ENCODE measurements at regions not wholly inside any gene's neighbourhood (a gene's known extent, or its start where the extent isn't known, plus 50 kb on each side); places are given as distances from the start of the nearest gene placed in this dataset.
"Not testable (repeated sequence)": the region's sequence is repeated elsewhere in the genome, so short reads cannot be mapped to it uniquely, and the experiment has no call there.

DNA sequence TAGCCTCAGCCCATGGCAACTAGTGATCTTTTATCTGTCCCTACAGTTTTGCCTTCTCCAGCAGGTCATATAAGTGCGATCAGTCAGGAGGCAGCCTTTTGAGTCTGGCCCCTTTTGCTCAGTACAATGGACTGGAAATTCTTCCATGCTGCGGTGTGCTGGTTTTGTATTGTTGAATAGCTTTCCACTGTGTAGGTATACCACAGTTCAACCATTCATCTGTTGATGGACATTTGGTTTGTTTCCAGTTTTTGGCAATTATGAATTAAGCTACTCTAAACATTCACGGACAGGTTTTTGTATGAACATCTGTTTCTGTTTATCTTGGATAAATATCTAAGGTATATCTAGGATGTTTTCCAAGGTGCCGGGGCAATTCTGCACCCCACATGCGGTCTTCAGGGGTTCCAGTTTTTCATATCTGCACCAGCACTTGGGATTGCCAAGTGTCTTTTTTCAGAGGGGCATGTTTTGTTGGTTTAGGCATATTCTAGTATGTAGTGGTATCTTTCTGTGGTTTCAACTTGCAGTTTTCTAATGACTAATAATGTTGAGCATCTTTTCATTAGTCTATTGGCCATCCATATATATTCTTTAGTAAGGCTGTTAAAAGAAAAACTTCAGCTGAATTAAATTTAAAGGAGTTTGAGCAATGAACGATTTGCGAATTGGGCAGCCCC lies 141.0 kb downstream of the TFAP2C start:
- DNase-seq (ENCODE audit: low read depth), result no peak

- DNase-seq (ENCODE audit: low read depth), result no peak
Measured at GRCh38 chr20:56773749-56774148, 144.6 kb downstream of the TFAP2C start.

GRCh38 chr20:56774873-56775272 lies 145.8 kb downstream of the TFAP2C start:
- no peak for DNase-seq (ENCODE audit: low read depth)

DNA sequence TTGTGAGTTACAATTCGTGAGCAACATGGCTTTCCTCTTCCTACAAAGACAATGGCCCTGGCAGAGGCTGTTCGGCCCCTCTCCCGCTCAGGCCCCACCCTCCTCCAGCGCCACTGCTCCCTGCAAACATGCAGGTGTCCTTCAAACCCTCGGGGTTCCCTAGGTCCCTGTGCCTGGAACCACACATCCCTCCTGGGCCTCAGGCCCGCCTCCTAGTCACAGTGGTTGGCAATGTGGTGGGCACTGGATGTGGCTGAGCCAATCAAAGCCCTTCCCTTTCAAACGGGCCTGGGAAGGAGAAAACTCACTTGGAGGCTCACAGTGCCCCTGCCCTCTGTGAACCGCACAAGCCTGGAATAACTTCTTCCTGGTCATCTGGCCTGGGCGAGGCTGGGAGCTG lies 147.2 kb downstream of the TFAP2C start:
- DNase-seq (ENCODE audit: low read depth), result no peak

DNA sequence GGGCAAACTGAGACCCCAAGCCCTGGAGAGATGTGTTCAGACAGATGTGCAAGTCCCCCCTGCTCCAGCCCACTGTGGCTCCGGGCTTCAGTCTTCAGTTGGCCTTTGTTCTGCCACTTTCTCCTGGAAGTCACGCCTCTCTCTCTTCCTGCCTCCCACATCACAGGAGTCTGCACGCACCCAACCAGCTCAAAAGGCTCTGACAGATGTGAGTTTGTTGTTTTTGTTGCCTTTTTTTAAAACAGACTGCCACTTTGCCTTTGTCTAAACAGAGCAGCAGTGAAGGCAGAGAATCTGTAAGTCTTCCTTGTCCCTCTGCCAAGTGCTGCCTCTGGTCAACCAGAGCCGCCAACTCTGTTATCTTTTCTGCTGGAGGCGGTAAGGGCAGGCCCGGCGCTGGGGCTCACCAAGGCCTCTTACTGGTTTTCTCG lies 149.7 kb downstream of the TFAP2C start:
- DNase-seq (ENCODE audit: low read depth), result no peak

GRCh38 chr20:56779452-56780143 lies 150.5 kb downstream of the TFAP2C start:
- DNase-seq (ENCODE audit: low read depth), result no peak

DNA sequence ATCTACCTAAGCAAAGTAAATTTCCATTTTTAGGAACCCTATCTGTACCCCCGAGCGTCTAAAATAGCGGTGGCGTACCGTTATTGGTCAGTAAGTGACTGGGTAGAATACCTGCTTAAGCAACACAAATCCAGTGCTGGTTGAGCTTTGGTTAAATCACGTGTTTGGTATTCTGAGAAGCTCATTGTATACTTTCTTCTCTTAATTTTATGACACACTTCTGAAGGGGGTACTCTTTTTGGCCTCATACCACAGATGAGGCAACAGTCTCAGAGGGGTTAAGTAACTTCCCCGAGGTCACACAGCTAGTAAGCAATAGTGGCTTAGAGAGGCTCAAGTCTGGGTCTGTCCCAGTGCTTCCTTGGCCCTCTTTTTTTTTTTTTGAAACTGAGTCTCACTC lies 151.2 kb downstream of the TFAP2C start:
- DNase-seq (ENCODE audit: low read depth), result no peak

GRCh38 chr20:56781108-56781739 lies 152.1 kb downstream of the TFAP2C start:
- no peak for DNase-seq (ENCODE audit: low read depth)

GRCh38 chr20:56781987-56782560 lies 153.0 kb downstream of the TFAP2C start:
- not testable (repeated sequence) for DNase-seq (ENCODE audit: low read depth)

- not testable (repeated sequence) for DNase-seq (ENCODE audit: low read depth)
Measured at GRCh38 chr20:56782814-56783213, 153.7 kb downstream of the TFAP2C start.

- DNase-seq (ENCODE audit: low read depth), result no peak
Measured at GRCh38 chr20:56783826-56784225, 154.7 kb downstream of the TFAP2C start.

- DNase-seq (ENCODE audit: low read depth), result no peak
Measured at GRCh38 chr20:56786503-56786902, 157.4 kb downstream of the TFAP2C start.

DNA sequence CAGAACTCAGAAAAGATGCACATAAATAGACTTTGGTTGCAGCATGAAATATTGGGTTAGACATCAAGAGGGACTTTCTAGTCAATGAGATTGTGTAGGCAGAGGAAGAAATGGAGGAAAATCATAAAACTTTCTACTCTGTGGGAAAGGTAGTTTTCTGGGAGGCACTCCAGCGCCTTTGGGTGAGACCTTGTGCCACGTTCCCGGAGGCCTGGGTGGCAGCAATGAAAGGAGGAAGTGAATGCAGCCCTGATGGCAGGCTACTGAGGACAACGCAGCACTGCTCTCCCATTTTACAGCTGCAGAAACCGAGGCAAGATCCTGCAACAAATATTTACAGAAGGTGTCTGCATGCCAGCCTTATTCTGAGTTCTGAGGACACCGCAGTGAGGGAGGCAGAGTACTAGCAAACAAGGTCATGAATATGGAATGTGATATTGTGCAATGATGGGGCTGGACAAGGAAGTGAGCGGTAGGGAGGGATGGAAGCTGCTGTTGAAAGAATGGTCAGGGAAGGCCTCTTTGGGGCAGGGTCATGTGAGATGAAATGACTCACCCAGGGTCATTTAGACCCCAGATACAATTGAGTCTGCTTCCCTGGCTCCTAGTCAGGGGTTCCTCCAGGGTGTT lies 159.1 kb downstream of the TFAP2C start:
- DNase-seq (ENCODE audit: low read depth), result no peak

DNA sequence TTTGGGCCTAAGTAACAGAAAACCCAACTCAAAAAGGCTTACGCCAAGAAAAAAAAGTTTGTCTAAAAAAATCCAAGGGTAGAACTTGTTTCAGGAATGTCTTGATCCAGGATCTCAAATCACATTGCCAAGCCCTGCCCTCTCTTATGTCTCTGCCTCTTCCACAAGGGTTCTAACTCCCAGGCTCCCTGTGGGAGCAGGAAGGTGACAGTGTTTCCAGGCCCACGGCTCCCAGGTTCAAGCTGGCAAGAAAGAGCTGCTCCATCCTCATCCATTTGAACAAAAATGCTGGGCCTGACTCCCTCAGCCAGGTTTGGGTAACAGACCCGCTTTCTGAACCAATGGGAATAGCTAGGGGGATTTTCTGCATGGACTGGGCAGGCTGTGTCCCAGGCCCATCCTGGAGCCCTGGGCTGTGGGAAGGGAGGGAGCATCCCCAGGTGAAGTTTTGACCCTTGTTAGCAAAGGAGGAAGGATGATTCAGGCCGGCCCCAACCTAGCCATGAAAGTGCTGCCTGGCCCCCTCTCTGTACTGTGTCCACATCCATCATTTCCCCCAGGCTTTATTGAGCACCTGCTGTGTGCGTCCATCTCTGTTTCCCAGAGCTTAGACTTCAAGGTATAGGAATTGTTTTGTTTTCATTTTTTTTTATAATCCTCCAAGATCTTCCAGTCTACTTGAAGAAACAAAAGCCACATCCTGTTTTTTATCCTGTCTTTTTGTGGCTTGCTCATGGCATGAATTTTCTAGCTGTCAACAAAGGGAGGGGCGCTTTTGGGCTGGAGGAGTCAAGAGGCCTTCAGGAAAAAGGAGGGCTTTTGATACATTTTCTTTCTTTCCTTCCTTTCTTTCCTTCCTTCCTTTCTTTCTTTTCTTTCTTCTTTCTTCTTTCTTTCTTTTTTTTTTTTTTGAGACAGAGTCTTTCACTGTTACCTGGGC lies 159.8 kb downstream of the TFAP2C start:
- no peak for DNase-seq (ENCODE audit: low read depth)

DNA sequence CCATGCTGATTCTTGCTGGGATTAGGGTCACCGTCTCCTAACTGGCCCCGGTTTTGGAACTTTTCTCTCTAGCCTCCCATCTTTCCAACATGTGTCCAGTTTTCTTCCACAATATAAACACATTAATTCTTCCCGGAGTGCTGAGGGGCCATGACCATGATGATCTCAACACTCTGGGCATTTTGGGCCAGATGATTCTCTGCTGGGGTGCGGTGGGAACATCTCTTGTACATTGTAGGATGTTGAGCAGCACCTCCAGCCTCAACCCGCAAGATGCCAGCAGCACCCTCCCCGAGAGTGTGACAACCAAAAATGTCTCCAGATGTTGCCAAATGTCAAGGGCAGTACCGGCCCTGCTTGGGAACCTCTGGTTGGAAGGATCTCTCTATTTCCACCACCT lies 164.8 kb downstream of the TFAP2C start:
- no peak for DNase-seq (ENCODE audit: low read depth)

GRCh38 chr20:56795492-56795891 lies 166.4 kb downstream of the TFAP2C start:
- DNase-seq (ENCODE audit: low read depth), result no peak

DNA sequence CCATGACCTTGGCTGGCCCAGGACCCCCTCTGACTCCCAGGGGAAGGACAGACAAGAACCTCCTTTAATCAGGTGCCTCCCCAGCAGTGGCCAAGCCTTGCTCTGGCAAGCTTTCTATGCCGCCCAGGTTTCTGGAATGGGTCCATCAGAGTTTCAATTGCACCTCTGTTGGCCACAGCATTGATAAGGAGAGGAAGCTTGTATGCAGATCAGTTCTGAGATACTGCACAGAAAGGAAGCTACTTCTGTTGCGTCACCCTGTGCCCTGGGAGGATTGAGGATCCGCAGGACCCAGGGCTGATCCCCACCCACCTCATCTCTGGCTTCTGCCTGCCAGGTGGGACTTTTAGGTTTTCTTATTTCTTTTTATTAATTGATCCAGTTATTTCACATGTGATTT lies 167.2 kb downstream of the TFAP2C start:
- no peak for DNase-seq (ENCODE audit: low read depth)

GRCh38 chr20:56797023-56797422 lies 167.9 kb downstream of the TFAP2C start:
- no peak for DNase-seq (ENCODE audit: low read depth)

DNA sequence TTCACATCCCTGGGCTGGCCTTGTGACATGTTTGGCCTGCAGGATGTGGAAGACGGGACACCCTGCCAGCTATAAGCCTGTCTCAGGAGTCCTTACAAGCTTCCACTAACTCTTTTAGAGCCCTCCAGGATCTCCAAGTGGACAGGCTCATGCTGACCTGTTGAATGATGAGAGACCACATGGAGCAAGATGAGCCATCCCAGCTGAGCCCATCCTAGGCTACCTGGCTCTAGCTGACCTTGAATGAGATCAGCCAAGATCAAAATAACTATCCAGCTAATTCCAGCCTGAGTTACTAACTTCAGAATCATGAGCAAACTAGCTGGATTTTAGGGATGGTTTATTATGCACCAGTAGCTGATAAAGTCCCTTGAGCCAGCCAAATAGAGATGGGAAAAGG lies 169.5 kb downstream of the TFAP2C start:
- DNase-seq (ENCODE audit: low read depth), result no peak

DNA sequence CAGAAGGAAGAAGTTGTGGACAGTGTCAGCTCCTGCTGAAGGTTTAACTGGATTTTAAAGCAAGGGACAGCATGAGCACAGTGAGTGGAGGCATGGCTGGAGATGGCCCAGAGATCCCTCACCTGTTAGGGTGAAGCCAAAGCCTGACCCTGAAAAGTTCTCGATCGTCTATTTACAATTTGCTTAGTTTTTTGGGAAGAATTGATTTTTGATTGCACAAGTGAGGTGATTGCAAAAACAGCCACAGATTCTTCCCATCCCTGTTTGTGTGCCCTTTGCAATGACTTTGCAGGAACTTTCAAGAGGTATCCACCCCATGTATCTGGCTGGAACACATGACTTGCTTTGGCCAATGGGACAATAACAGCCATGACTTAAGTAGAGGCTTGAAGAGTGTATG lies 170.1 kb downstream of the TFAP2C start:
- no peak for DNase-seq (ENCODE audit: low read depth)

DNA sequence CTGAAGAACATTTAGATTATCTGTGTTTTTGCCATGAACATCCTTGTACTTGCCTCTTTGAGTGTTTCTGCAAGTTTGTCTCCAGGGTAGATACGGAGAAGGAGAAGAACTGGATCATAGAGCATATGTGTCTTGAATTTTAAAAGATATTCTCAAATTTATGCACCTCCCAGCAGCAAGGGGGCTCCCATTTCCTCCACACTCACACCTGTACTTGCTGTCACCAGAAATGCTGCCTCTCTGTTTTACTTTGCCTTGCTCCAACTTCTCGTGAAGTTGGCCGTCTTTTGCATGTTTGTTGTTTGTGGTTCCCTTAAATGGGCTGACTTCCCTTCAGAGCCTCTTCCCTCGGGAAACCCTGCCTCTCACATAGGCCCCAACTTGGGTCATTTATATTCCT lies 171.0 kb downstream of the TFAP2C start:
- DNase-seq (ENCODE audit: low read depth), result no peak
